Subcutaneous abdominal adipose tissue (tissue), 5 donors: ENCODE measurements at regions not wholly inside any gene's neighbourhood (a gene's known extent, or its start where the extent isn't known, plus 50 kb on each side); places are given as distances from the start of the nearest gene placed in this dataset.

Source experiments
- H3K27ac ChIP-seq: one replicate; pipeline ENCODE4 v1.7.0; 2013; ENCODE audit warnings: low read depth, mild to moderate bottlenecking, inconsistent platforms, low read length, moderate library complexity
- H3K27me3 ChIP-seq, 5 donors: one replicate each; pipeline ENCODE4 v1.7.0; 2013; ENCODE audit warnings: low read length in 5 of 5, inconsistent platforms in 1 of 5; ENCODE audit not compliant: control insufficient read depth in 5 of 5, insufficient read depth in 4 of 5
- H3K36me3 ChIP-seq, 5 donors: one replicate each; pipeline ENCODE4 v1.7.0; 2013; ENCODE audit warnings: low read length in 5 of 5; ENCODE audit not compliant: control insufficient read depth in 5 of 5, insufficient read depth in 5 of 5
- H3K4me1 ChIP-seq, 5 donors: one replicate each; pipeline ENCODE4 v1.7.0; 2013; ENCODE audit warnings: low read length in 5 of 5, mild to moderate bottlenecking in 3 of 5, moderate library complexity in 1 of 5; ENCODE audit not compliant: control insufficient read depth in 5 of 5, insufficient read depth in 5 of 5
- H3K4me3 ChIP-seq, 5 donors: one replicate each; pipeline ENCODE4 v1.7.0; 2013; ENCODE audit warnings: low read length in 5 of 5, low read depth in 1 of 5
- H3K9ac ChIP-seq, 5 donors: one replicate each; pipeline ENCODE4 v1.7.0; 2013; ENCODE audit warnings: low read length in 5 of 5, mild to moderate bottlenecking in 4 of 5, moderate library complexity in 3 of 5
- H3K9me3 ChIP-seq, 5 donors: one replicate each; pipeline ENCODE4 v1.7.0; 2013; ENCODE audit warnings: low read length in 5 of 5; ENCODE audit not compliant: control insufficient read depth in 5 of 5
- donor health status: healthy.
- donor health status: healthy.
- donor health status: healthy.
- donor health status: healthy.
- donor health status: healthy.

- Histone ChIP-seq H3K27ac (no peak overlapping the region), H3K4me3 (no peak overlapping the region), H3K9ac (no peak overlapping the region), H3K27me3 (no peaks in the 10 kb centered on the region), H3K36me3 (no peaks in the 10 kb centered on the region), H3K4me1 (peaks cover 0 to 3% (median 0%) of the 10 kb centered on the region in 5 donors), H3K9me3 (peaks cover 0 to 4% (median 0%) of the 10 kb centered on the region in 5 donors)
These were observed 125.3 kb upstream of the NOX3 start for GRCh38 chr6:155580904-155581303.

DNA sequence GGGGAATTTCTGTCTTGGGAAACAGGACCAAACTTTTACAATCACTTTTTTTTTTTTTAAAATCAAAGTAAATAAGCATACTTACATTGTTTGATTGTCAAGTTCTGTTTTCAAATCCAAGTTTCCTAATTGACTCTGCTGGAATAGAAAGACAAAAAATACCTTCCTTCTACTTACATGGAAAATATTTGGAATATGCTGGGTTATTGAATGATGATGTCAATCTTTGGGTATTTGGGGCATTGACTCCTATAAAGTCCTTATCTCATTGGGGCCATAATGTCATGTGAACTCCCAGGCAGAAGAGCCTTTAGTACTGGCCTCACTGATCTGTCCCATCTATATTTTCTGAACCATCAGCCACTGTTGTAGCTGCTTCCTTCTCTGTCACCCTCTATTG lies 122.6 kb upstream of the NOX3 start:
- no peaks in the 10 kb centered on the region for H3K36me3 ChIP-seq
- H3K4me1 ChIP-seq: peaks cover 0 to 3% (median 0%) of the 10 kb centered on the region in 5 donors
- H3K9ac ChIP-seq: no peak overlapping the region
- H3K27me3 ChIP-seq: no peaks in the 10 kb centered on the region
- H3K27ac ChIP-seq: no peak overlapping the region
- no peak overlapping the region for H3K4me3 ChIP-seq
- H3K9me3 ChIP-seq: no peaks in the 10 kb centered on the region

- Histone ChIP-seq H3K27me3 (no peaks in the 10 kb centered on the region), H3K9ac (no peak overlapping the region), H3K4me1 (no peaks in the 10 kb centered on the region), H3K9me3 (no peaks in the 10 kb centered on the region), H3K4me3 (no peak overlapping the region), H3K27ac (no peak overlapping the region), H3K36me3 (no peaks in the 10 kb centered on the region)
These were observed 106.3 kb upstream of the NOX3 start for GRCh38 chr6:155561966-155562364.

GRCh38 chr6:155561257-155561965 lies 105.8 kb upstream of the NOX3 start:
- no peak overlapping the region for H3K9ac ChIP-seq
- H3K36me3 ChIP-seq: no peaks in the 10 kb centered on the region
- no peak overlapping the region for H3K27ac ChIP-seq
- H3K27me3 ChIP-seq: no peaks in the 10 kb centered on the region
- H3K4me3 ChIP-seq: no peak overlapping the region
- H3K4me1 ChIP-seq: no peaks in the 10 kb centered on the region
- no peaks in the 10 kb centered on the region for H3K9me3 ChIP-seq

DNA sequence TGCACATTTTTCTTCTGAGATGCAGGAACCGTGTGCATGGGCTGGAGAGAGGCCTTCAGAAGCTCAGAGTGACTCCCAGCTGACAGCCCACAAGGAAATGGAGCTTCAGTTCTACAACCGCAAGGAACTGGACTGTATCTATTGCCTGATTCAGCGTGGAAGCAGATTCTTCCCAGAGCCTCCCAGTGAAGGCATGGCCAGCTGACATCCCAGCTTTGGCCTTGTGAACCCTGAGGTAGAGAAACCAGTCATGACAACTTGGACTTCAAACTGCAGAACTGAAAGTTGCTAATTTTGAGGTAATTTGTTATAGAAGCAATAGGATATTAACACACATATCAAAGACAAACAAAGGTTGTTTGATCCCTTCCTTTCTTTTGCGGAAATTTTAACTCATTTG lies 94.3 kb upstream of the NOX3 start:
- H3K27me3 ChIP-seq: no peaks in the 10 kb centered on the region
- H3K27ac ChIP-seq: no peak overlapping the region
- no peaks in the 10 kb centered on the region for H3K9me3 ChIP-seq
- no peaks in the 10 kb centered on the region for H3K36me3 ChIP-seq
- H3K4me3 ChIP-seq: no peak overlapping the region
- H3K4me1 ChIP-seq: no peaks in the 10 kb centered on the region
- no peak overlapping the region for H3K9ac ChIP-seq

DNA sequence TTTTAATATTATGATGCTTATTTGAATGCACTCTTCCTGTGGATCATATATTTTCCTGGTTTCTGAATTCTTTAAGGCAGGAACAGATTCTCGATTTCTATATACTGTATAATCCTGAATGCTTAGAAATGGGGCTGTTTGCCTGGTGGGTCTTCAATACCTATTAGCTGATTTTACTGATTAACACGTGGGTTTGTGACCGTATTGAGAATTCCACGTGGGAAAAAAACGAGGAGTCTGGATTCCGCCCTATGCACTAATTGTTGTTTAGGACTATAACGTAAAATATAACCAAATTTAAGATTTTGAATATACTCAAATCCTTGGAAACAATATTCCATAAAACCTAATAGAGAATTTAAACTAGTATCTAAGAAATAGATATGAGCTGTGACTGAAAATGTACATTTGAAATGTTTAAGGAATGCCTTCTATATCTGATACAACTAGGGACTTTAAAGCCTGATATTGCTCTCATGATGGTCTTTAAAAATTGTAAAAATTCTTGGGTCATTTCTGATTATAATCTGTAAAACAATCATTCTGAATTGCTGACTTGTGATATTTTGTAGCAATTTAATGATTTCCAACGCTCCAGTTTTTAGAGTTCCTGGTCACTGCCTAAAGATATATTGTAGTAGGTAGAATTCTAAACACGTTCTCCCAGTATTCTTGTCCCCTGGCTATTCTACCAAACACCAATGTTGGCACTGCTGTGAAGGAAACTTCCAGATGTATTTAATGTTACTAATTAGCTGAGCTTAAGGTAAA lies 93.6 kb upstream of the NOX3 start:
- Histone ChIP-seq H3K9ac (no peak overlapping the region), H3K4me1 (no peaks in the 10 kb centered on the region), H3K36me3 (no peaks in the 10 kb centered on the region), H3K27ac (no peak overlapping the region), H3K27me3 (no peaks in the 10 kb centered on the region), H3K4me3 (no peak overlapping the region), H3K9me3 (no peaks in the 10 kb centered on the region)

DNA sequence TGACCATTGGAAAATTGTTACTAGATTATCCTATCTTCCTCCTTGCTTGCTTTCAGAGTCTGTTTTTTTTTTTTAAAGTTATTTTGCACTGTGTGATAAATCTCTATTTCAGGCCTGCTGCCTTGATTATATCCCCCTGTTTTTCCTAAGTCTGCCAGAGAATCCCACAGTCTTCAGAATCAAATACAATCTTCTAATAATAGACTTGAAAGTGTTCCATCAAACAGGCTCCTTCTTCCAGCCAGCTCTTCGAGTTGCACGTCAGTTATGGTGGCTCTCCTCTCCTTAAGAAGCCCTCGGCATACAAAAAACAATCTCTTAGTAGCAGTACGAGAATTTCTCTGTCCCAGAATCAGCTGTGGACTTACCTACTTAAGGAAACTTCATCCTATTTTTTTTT lies 92.9 kb upstream of the NOX3 start:
- Histone ChIP-seq H3K9me3 (no peaks in the 10 kb centered on the region), H3K4me3 (no peak overlapping the region), H3K27me3 (no peaks in the 10 kb centered on the region), H3K4me1 (no peaks in the 10 kb centered on the region), H3K36me3 (no peaks in the 10 kb centered on the region), H3K27ac (no peak overlapping the region), H3K9ac (no peak overlapping the region)

GRCh38 chr6:155544677-155545076 lies 89.0 kb upstream of the NOX3 start:
- Histone ChIP-seq H3K9me3 (no peaks in the 10 kb centered on the region), H3K4me3 (no peak overlapping the region), H3K9ac (no peak overlapping the region), H3K36me3 (no peaks in the 10 kb centered on the region), H3K27ac (no peak overlapping the region), H3K27me3 (no peaks in the 10 kb centered on the region), H3K4me1 (no peaks in the 10 kb centered on the region)

DNA sequence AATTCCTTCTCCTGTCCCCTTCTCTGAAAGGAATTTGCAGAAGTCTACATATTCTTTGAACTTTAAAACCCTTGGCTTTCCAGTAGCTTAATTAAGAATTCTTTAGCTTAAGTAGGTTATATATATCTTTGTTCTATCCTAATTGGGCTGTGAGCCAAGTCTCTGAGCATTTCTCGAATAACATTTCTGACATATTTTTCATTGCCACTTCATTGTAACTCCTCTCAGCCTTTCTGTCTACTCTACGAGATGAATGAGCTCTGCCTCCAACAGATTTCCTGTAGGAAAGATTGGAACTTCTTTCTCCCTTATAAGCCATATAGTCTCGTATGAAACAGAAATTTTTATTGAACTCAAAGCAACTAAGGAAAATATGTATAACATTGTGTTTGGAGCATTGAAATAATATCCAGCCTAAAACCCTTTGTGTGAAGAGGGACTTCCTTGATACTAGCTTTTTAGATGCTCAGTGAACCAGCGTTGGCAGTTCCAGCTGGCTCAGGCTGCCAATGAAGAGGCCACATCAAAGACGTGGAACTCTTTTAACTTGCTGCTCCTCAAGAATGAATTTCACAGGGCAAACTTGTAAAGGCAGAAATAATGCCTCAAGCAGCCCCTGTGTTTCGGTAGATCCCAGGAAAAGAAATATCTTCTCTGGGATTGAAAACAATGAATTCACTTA lies 87.7 kb upstream of the NOX3 start:
- Histone ChIP-seq H3K4me3 (no peak overlapping the region), H3K27me3 (no peaks in the 10 kb centered on the region), H3K4me1 (no peaks in the 10 kb centered on the region), H3K9ac (no peak overlapping the region), H3K9me3 (no peaks in the 10 kb centered on the region), H3K36me3 (no peaks in the 10 kb centered on the region), H3K27ac (no peak overlapping the region)

DNA sequence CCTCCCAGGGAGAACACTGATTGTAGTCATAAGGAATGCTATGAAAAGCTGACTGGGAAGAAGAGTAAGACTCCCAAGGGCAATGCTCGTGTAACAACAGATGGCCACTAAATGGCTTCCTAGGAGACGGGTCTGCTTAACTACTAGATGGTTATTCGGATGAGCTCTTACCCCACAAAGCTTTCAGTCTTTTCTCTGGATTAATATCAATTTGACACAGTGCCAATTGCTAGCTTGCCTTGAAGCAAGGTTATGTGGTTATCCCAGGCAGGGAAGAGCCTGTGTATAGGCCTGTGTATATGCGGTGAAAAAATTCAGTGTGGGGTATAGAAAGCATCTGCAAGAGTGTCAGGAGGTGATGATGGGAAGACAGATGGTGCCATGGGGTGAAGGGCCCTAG lies 86.4 kb upstream of the NOX3 start:
- H3K36me3 ChIP-seq: no peaks in the 10 kb centered on the region
- H3K4me3 ChIP-seq: no peak overlapping the region
- H3K27ac ChIP-seq: no peak overlapping the region
- no peaks in the 10 kb centered on the region for H3K27me3 ChIP-seq
- H3K9me3 ChIP-seq: no peaks in the 10 kb centered on the region
- H3K4me1 ChIP-seq: no peaks in the 10 kb centered on the region
- H3K9ac ChIP-seq: no peak overlapping the region
